ENCODE measurements at regions not wholly inside any gene's neighbourhood (a gene's known extent, or its start where the extent isn't known, plus 50 kb on each side); places are given as distances from the start of the nearest gene placed in this dataset.

GRCh38 chr6:151721671-151722070 lies 85.8 kb upstream of the ESR1 start:
- Mint-ChIP-seq H3K9me3 (ENCODE audit: unreplicated experiment) (no peaks in the 10 kb centered on the region), H3K4me3 (ENCODE audit: unreplicated experiment) (no peak overlapping the region), H3K4me1 (ENCODE audit: low read depth, unreplicated experiment) (no peaks in the 10 kb centered on the region), H3K27ac (ENCODE audit: unreplicated experiment) (no peak overlapping the region), H3K36me3 (ENCODE audit: unreplicated experiment) (no peaks in the 10 kb centered on the region), H3K27me3 (ENCODE audit: unreplicated experiment) (peaks cover 4% of the 10 kb centered on the region)
- no peak for TF ChIP-seq CTCF (IDR thresholded peaks at IDR 0.05; ENCODE audit: partially characterized antibody, unreplicated experiment)
- DNase-seq: no peak

GRCh38 chr6:151722342-151722741 lies 85.1 kb upstream of the ESR1 start:
- no peak for DNase-seq
- Mint-ChIP-seq H3K4me3 (ENCODE audit: unreplicated experiment) (no peak overlapping the region), H3K27ac (ENCODE audit: unreplicated experiment) (no peak overlapping the region), H3K36me3 (ENCODE audit: unreplicated experiment) (no peaks in the 10 kb centered on the region), H3K9me3 (ENCODE audit: unreplicated experiment) (no peaks in the 10 kb centered on the region), H3K4me1 (ENCODE audit: low read depth, unreplicated experiment) (no peaks in the 10 kb centered on the region), H3K27me3 (ENCODE audit: unreplicated experiment) (peaks cover 4% of the 10 kb centered on the region)
- TF ChIP-seq CTCF (IDR thresholded peaks at IDR 0.05; ENCODE audit: partially characterized antibody, unreplicated experiment): no peak

GRCh38 chr6:151723152-151723551 lies 84.3 kb upstream of the ESR1 start:
- H3K9me3 Mint-ChIP-seq (ENCODE audit: unreplicated experiment): no peaks in the 10 kb centered on the region
- H3K27me3 Mint-ChIP-seq (ENCODE audit: unreplicated experiment): peaks cover 4% of the 10 kb centered on the region
- H3K27ac Mint-ChIP-seq (ENCODE audit: unreplicated experiment): no peak overlapping the region
- H3K4me3 Mint-ChIP-seq (ENCODE audit: unreplicated experiment): no peak overlapping the region
- no peaks in the 10 kb centered on the region for H3K36me3 Mint-ChIP-seq (ENCODE audit: unreplicated experiment)
- no peak for DNase-seq
- TF ChIP-seq CTCF (IDR thresholded peaks at IDR 0.05; ENCODE audit: partially characterized antibody, unreplicated experiment): no peak
- H3K4me1 Mint-ChIP-seq (ENCODE audit: low read depth, unreplicated experiment): no peaks in the 10 kb centered on the region

- Mint-ChIP-seq H3K4me1 (ENCODE audit: low read depth, unreplicated experiment) (no peaks in the 10 kb centered on the region), H3K9me3 (ENCODE audit: unreplicated experiment) (no peaks in the 10 kb centered on the region), H3K36me3 (ENCODE audit: unreplicated experiment) (no peaks in the 10 kb centered on the region), H3K27ac (ENCODE audit: unreplicated experiment) (no peak overlapping the region), H3K4me3 (ENCODE audit: unreplicated experiment) (no peak overlapping the region), H3K27me3 (ENCODE audit: unreplicated experiment) (no peaks in the 10 kb centered on the region)
- TF ChIP-seq CTCF (IDR thresholded peaks at IDR 0.05; ENCODE audit: partially characterized antibody, unreplicated experiment): no peak
- DNase-seq: no peak
Observed at GRCh38 chr6:151729829-151730495, 77.5 kb upstream of the ESR1 start.

GRCh38 chr6:151730496-151730870 lies 77.0 kb upstream of the ESR1 start:
- Mint-ChIP-seq H3K36me3 (ENCODE audit: unreplicated experiment) (no peaks in the 10 kb centered on the region), H3K27me3 (ENCODE audit: unreplicated experiment) (no peaks in the 10 kb centered on the region), H3K27ac (ENCODE audit: unreplicated experiment) (no peak overlapping the region), H3K4me3 (ENCODE audit: unreplicated experiment) (no peak overlapping the region), H3K9me3 (ENCODE audit: unreplicated experiment) (no peaks in the 10 kb centered on the region), H3K4me1 (ENCODE audit: low read depth, unreplicated experiment) (no peaks in the 10 kb centered on the region)
- no peak for DNase-seq
- TF ChIP-seq CTCF (IDR thresholded peaks at IDR 0.05; ENCODE audit: partially characterized antibody, unreplicated experiment): no peak

Data from glutamatergic neuron (in vitro differentiated cells).